GM19328 (cell line): ENCODE measurements at regions not wholly inside any gene's neighbourhood (a gene's known extent, or its start where the extent isn't known, plus 50 kb on each side); places are given as distances from the start of the nearest gene placed in this dataset.

Experiments
- ATAC-seq: cut with Tn5 transposase; IDR thresholded peaks from one replicate; pipeline ENCODE4 v1.9.1; 2021; ENCODE audit warnings: mild to moderate bottlenecking, moderate library complexity; ENCODE audit not compliant: unreplicated experiment

DNA sequence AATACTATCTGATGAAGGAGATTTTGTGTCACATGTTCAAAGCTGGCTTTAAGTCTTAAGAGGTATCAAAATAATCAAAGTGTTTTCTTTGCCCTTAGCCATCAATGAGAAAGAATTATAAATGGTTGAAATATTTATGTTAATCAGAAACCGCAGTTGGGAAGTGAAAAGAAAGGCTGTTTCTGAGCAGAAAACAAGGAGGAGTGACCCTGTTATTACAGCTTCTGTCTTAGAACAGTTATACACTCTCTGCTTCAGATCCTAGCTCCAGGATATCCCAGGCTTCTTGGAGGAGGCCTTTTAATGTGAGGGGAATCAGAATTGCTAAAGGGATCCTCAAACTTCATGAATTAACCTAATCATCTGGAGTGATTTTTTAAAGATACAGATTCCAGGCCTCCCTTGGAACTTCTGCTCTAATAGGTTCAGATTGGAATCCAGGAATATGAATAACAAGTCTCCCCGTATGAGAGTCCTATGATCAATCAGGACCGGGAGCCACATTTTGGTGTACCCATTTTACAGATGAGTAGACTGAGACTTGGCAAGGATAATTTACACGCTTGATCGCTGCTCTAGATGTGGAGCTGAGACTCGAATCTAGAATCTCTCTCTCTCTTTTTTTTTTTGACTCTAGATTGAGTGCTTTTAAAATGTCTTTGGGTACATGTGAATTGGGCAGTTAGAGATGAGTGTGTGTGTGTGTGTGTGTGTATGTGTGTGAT lies 50.8 kb upstream of the JAG1 start:
- no peak for ATAC-seq

DNA sequence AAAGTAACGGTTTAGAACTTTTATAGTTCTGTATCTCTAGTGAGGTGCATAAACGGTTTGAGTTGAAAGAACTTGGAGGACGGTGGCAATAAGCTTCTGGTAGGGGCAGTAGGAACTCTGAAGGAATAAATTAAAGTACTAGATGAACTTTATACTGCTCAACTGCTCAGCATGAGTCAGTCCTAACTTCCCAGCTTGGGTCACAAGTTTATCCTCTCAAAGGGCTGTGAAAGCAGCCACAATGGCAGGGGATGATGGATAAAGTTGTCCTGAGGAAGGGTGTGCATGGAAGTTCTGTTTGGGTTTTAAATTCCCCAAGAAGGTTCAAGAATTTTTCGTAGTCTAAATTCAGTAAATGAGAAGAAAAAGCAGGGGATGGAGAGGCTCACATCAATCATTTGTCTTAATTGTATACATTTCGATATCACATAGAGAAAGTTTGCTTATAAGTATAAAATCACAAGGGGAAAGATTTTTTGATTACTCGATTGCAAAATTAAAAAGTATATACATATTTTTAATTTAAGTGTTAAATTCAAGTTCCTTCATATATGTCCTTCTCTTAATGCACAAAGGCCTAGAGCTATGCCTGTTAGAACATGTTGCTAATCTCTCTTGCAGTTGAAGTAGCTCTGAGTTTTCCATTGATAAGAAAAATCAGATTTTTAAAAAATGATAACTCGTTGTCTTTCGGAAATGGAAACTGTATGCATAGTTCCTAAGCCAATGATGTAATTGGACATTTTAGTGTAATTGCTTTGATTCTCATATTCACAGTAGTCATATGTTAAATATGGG lies 55.3 kb upstream of the JAG1 start:
- ATAC-seq: no peak

DNA sequence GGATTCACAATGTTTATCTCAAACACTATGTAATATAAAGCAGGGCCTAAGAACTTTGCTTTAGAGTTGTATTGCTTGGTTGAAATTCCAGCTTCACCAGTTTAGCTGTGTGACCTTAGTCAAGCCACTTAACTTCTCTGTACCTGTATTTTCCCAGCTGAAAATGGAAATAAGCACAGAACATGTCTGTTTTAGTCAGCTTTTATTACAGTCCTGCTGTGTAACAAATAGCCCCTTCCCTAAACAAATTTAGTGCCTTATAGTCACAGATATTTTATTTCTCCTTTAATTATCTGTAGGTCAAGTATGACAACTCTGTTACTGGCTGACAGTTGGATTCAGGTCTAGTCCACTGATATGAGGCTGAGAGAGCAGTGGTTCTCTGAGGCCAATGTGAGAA lies 56.0 kb upstream of the JAG1 start:
- no peak for ATAC-seq

DNA sequence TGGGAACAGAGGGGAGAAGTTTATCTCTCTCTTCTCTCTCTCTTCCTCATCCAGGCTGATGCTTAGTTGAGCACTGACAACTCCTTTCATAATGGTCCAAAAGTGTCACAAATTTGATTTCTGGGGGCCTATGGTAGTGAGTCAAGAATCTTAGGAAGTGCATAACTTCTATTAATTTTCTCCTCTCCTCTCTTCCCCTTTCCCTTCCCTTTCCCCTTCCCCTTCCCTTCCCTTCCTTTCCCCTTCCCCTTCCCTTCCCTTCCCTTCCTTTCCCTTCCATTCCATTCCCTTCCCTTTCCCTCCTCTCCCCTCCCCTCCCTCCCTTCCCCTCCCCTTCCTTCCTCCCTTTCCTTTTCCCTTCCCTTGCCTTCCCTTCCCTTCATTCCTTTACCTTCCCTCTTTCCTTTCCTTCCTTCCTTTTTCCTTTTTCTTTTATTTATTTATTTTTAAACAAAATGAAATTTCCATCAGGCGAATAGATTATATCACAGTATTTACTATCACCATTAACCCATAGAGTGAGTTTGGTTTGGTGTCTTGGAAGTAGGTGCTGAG lies 56.9 kb upstream of the JAG1 start:
- ATAC-seq: no peak

DNA sequence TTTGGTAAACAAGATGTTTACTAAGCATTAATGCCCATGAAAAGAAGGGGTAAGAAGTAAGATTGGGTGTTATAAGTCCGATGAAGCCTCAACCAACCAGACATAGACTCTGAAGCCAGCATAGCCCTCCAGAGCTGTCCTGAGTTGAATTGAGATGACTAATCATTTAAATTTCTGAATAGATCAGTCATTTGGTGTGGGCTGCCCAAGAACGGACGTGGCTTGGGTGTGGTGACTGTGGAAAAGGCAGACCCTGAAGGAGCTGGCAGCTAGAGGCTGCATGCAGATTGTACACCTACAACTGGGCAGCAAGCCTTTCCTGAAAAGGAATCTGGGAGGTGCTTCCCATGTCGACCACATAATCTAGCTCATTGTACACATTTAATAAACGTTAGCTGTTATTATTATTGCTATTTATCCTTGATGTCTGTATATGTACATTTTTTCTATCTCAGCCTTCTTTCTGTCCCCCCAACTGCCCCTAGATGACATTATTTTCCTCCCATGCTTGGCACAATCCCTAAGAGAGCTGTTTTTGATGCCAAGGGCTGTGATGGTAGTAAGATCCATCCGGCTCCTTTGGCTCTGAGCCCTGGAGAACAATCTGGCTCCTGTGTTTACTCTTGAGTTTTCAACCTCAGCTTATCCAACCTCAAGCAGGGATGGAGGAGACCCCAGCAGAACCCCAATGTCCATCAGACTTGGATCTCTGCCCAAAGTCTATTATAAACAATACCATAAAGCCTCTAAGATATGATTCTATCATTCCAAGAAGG lies 57.6 kb upstream of the JAG1 start:
- ATAC-seq: no peak

DNA sequence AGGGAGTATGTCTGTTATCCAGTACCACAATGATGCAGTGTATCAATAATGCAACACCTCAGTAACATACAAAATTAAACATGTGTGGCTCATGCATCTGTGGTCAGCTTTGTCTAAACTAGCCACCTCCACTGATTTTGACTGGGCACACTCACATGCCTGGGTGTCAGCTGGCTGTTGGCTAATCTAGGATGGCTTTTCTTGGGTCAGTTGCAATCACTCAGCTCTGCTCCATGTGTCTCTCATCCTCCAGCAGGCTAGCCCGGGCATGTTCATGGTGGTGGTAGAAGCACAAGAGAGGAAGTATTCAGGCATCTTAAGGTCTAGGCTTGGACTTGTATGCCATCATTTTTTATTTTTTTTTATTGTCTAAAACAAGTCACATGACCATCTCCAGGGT lies 59.3 kb upstream of the JAG1 start:
- no peak for ATAC-seq

DNA sequence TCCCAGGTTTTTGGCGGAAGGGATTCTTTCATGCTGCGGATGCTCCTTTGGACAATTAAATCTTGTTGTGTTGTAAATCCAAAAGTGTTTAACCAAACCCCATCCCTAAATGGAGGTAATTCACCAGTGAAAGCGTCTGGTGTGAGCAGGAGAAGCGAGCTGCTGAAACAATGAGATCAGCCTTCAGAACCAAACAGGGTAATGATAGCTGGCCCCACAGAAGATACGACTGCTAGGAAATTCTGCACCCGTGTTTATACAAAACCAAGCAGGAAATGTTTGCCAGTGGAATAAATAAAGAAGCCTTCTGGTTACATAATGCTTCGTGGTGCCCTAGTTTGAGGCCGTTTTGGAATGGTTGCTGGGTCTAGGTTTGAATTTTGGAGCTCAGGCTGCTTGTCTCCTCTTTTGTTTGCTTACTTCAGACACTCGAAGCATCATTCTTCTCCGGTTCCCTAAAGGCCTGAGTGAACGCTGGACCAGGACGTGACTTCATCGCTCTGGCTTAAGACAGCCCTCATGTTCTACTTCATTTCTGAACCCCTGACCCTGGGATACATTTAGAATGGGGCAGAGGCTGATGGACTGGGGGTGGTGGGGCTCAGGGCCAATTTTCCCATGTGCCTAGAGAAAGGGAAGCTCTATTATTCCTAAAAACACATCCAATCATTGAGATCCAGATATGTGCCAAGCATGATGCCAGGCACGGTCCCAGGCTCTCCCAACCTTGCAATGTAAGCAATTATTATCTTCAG lies 61.6 kb upstream of the JAG1 start:
- ATAC-seq: no peak

DNA sequence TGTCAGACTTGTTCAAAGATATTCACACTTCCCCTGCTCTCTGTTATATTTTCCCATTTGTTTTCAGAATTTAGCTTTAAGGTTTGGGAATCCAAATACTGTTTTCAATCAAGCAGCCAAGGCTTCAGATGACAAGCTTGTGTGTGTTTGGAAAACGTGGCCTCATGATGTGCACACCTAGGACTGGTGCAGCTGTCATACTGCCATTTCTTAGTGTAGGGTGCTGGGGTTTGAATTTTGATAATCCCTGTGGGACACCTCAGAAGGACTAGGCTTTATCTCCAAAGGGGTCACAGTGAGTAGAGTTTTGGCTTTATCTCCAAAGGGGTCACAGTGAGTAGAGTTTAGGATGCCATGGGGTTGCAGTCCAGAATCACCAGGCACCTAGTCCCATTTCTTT lies 65.3 kb upstream of the JAG1 start:
- ATAC-seq: no peak

DNA sequence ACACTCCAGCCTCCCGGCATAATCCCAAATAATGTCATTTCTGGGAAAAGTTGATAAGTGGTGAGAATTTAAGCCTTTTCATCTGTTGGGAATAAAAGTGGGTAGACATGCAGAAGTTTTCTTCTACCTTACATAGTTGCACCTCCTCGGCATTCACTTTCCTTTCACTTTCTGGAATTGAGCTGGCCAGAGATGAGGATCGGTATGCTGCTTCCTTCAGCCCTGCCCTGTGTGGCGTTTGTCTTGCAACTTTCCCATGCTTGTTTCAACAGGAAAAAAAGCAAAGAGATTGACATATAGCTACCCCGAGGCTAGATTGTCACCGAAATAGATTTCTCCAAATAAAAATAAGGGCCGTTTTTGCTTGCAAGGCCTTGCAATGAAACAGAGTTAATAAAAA lies 65.8 kb upstream of the JAG1 start:
- no peak for ATAC-seq

DNA sequence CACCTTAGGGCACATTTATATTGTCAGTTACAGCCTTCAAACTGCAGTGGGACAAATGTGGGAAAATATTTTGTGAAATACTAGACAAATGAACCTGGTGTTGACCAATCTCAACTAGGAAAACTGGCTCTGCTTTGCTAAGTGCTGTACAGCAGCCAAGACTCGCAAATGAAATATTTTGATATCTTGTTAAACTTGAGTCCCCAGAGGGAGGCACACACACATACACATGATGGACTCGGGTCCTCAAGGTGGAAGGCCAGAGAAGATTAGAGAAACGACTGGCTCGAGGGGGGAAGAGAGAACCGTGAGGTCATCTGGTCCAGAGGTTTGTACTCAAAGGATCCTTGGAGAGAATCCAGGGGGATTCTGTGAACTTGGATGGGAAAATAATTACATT lies 67.3 kb upstream of the JAG1 start:
- no peak for ATAC-seq

DNA sequence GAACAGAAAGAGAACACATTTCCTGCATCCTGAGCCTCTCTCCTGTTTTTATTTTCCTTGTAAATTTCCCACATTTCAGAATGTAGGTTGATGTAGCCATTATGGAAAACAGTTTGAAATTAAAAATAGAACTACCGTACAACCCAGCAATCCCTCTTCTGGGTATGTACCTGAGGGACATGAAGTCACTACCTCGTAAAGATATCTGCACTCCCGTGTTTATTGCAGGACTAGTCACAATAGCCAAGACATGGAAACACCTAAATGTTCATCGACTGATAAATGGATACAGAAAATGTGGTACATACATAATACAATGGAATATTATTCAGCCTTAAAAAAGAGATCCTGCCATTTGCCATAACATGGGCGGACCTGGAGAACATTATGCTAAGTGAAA lies 72.0 kb upstream of the JAG1 start:
- ATAC-seq: no peak

DNA sequence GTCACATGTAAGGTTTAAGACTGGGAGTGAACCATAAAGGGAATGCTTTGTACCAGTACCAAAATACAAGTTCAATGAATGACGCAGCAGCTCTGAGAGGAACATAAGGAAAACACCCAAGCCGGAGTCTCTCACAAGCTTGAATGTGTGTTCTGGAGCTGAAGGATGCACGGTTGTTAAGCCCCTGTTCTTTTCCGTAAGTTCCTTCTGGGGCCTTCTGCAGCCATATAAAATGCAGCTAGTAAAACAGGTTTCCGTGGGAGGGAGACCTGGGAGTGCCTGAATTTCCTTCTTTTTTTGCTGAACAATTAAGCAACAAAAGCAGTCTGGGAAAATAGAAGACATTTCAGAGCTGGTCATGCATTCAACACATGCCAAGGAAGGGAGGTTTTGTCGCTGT lies 73.2 kb upstream of the JAG1 start:
- no peak for ATAC-seq

DNA sequence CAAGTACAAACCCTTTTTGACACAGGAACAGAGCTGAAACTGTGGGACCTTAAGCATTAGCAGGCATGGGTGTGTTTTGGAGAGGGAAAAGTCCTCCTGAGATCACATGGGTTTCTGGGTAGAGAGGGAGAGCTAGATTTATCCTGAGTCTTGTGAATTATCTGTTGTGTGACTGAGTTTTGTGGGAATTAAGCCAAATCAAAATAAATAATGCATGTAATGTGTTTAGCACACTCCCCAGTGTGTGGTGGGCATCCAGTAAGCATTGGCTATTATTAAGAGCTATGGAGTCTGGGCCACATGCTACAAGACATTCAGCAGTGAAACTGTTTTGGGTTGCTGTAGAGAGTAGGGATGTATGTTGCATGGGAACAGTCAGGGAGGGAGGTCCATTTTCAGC lies 75.3 kb upstream of the JAG1 start:
- no peak for ATAC-seq

DNA sequence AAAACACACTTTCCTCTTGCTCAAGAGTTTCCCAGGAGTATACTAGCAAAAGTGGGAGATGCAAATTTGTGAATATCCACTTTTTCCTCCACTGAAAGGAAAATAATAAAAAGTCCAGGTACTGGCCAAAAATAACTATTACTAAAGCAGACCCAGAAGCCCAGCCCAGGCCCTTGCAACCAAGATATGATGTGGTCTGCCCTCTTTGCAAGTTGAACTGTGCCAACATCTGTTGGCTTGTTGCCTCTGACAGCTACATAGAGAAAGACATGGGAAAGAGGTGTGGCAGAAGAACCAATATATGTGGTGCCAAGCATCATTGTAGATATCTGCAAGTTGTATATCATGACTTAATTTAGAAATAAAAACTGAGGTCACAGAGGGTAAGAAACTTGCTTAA lies 78.4 kb upstream of the JAG1 start:
- ATAC-seq: no peak

DNA sequence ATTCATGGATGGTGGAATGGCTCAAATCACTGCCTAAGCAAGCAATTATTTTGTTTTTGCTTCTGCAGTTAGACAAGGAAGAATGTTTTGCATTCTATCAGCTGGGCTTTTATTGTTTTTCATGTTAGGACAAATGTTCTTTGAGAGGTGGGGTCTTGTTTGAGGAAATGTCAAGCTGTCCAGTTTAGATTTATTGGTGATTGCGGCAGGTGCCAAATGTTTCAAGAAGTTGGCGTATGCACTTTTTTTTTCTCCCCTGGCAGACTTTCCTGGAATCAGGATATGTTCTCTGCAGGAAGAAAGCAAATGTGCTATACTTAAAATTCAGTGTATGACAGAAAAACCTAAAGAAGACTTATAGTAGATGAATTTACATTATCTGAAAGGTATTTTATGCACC lies 81.0 kb upstream of the JAG1 start:
- ATAC-seq: no peak

DNA sequence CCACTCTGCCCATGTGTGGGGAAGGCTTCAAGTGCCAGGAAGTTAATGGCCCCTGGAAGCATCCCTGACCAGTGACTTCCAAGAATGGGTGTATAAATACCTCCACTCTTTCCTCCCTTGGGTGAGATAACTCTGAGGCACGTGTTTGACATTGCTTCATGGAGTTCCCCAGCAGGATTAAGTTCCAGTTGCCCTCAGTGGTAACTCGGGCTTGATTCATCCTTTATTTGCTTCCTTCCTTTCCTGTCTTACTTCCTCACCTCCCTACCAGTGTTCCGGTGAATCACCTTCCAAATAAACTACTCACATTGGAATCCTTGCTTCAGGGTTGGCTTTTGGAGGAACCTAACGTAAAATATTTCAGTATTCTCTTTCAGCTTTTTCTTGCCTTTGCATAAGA lies 84.6 kb upstream of the JAG1 start:
- ATAC-seq: no peak

DNA sequence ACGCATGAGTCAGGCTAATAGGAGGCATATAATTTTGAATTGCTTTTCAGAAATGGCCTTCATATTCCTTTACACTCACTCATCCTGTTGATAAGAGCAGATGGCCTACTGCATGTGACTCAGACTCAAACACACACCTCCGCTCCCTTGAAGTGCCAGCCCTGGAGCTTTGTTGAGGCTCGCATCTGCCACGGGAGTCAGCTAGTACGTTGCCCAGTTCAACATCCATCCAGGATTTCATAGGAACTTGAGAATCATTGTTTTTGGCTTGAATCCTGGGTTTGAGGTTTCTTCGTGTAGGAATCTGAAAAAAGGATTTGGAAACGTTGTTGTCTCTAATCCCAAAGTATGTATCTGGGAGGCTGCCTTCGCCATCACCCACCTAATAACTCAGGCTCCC lies 87.4 kb upstream of the JAG1 start:
- no peak for ATAC-seq

DNA sequence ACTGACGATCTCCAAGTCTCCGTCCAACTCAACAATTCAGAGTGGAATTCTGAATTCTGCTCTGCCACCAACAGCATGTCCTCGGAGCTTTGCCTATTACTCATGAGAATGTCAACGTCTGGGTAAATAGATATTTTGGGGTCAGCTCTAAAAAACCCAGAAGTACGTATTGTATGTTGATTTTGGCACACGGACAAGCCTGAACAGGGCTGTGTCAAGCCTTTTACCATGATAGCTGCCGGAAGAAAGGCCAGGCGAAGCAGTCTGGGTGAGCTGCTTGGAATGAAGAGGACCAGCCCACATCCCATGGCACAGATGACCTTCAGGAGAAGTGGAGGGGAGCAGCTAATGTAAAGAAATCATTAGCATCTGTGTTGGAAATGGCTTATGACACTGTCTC lies 88.0 kb upstream of the JAG1 start:
- ATAC-seq: no peak

DNA sequence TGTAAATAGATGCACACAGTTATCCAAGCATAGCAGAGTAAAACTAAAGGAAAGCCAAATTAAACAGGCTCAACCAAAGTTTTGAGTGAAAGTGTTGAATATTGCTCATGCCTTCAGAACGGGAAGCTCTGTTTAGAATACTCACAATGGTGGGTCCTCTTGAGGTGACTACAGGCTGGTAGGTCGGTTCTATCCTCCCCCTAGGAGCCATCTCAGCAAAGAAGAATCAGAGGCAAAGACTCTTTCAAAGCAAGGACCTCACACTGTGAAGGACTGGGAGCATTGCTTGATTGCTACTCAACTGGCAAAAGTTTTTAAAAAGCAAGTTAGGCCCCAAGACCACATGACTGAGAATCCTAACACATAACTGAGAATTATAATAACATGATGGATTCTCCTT lies 88.4 kb upstream of the JAG1 start:
- ATAC-seq: no peak

DNA sequence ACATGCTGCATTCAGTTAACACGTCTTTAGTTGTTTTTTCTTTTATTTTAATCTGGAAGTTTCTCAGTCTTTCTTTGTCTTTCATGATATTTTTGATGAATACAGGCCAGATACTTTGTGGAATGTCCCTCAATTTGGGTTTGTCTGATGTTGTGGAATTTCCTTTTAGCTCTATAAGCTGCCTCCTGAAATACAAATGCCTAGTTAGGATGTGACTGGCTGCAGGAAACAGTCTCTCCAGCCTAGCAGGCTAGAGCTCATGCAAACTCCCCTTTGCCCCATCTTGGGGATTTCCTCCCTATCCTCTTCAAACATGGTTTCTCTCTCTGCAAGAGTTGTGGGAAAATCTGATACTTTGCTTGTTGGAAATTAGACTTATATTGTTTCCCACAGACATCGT lies 89.3 kb upstream of the JAG1 start:
- no peak for ATAC-seq

DNA sequence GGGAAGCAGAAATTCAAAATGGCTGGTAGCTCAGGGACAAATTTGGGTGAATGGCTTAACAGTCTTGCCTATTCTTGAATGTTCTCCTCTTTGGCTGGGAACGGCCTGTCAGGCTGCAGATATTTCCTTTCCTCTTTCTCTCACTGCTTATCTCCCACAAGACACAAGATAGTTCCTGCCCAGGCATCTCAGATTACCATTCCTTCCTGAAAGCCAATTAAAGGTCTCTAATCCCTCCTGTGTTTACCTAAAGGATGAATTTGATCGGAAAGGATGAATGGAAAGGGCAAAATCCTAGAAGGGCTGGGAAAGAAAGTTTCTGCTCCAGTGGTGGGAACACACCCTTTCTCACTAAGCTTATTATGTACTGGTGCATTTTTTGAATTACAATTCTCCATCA lies 95.9 kb upstream of the JAG1 start:
- ATAC-seq: no peak
